ENCODE measurements at regions not wholly inside any gene's neighbourhood (a gene's known extent, or its start where the extent isn't known, plus 50 kb on each side); places are given as distances from the start of the nearest gene placed in this dataset.

GRCh38 chr5:136501133-136501532 is 135.8 kb upstream of the TRPC7 start:
- Histone ChIP-seq H3K4me3 (no peak overlapping the region), H3K4me1 (no peaks in the 10 kb centered on the region), H3K9me3 (peaks cover 0 to 16% (median 10%) of the 10 kb centered on the region in 4 donors), H3K27ac (no peak overlapping the region), H3K36me3 (no peaks in the 10 kb centered on the region), H3K27me3 (no peaks in the 10 kb centered on the region)
- intact Hi-C loops (cut with DNase I; ENCODE audit: low total_unique reads) = no loop called here
- 0 to 67% (median 38%) methylated on average over 1 of the region's 1 CpG for WGBS, 5 donors
- DNase-seq = no peak
- TF ChIP-seq EP300 (IDR thresholded peaks at IDR 0.05) = no peak
- TF ChIP-seq POLR2AphosphoS5 (IDR thresholded peaks at IDR 0.05) = no peak
- TF ChIP-seq CTCF (IDR thresholded peaks at IDR 0.05) = no peak
- no peak for TF ChIP-seq POLR2A (IDR thresholded peaks at IDR 0.05)

DNA sequence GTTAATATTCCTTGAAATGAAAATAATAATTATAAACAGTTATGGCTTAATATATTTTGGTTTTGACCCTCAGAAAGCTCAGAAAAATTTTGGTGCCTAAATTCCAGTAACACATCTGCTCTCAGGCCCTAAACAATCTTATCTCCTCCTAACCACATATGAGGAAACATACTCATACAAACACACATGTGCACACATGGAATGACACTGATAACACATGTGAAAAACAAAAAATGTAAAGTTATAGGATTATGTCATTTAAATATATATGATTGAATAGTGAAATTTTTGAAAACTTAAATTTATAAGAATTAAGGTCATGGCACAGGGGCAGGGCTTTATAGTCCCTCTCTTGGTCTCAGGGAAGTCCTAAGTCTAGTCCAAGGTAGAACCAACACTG is 127.2 kb upstream of the TRPC7 start:
- Histone ChIP-seq H3K4me1 (no peaks in the 10 kb centered on the region), H3K36me3 (no peaks in the 10 kb centered on the region), H3K27me3 (no peaks in the 10 kb centered on the region), H3K27ac (no peak overlapping the region), H3K4me3 (no peak overlapping the region), H3K9me3 (peaks cover 0 to 6% (median 0%) of the 10 kb centered on the region in 4 donors)
- no peak for TF ChIP-seq EP300 (IDR thresholded peaks at IDR 0.05)
- TF ChIP-seq POLR2A (IDR thresholded peaks at IDR 0.05) = no peak
- TF ChIP-seq CTCF (IDR thresholded peaks at IDR 0.05) = no peak
- no peak for TF ChIP-seq POLR2AphosphoS5 (IDR thresholded peaks at IDR 0.05)
- no peak for DNase-seq
- intact Hi-C loops (cut with DNase I; ENCODE audit: low total_unique reads) = no loop called here

DNA sequence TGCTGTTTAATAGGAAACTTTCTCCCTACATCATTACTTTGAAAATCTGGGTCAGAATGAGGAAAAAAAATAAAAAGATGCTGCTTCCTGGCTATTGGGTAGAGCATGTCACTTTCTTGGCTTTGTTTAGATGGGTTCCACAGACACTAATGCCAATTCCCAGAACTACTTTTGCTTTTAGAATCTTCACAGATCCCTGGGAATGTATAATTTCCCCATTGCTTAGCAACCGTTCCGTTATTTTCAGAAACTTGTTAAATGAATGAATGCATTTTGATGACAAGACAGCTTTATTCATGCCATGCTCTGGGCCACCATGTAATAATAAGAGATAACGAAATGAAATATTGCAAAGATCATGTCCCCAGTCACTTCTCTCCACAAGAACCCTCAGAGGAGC is 126.5 kb upstream of the TRPC7 start:
- intact Hi-C loops (cut with DNase I; ENCODE audit: low total_unique reads) = no loop called here
- H3K36me3 ChIP-seq = no peaks in the 10 kb centered on the region
- WGBS, 5 donors = 73 to 84% (median 78%) methylated on average over 3 of the region's 3 CpGs
- H3K27ac ChIP-seq = no peak overlapping the region
- H3K4me1 ChIP-seq = no peaks in the 10 kb centered on the region
- DNase-seq = no peak
- no peak for TF ChIP-seq POLR2AphosphoS5 (IDR thresholded peaks at IDR 0.05)
- TF ChIP-seq CTCF (IDR thresholded peaks at IDR 0.05) = no peak
- no peak for TF ChIP-seq POLR2A (IDR thresholded peaks at IDR 0.05)
- TF ChIP-seq EP300 (IDR thresholded peaks at IDR 0.05) = no peak
- peaks cover 0 to 6% (median 0%) of the 10 kb centered on the region in 4 donors for H3K9me3 ChIP-seq
- H3K4me3 ChIP-seq = no peak overlapping the region
- no peaks in the 10 kb centered on the region for H3K27me3 ChIP-seq

GRCh38 chr5:136484808-136485325 is 119.5 kb upstream of the TRPC7 start:
- 86 to 93% (median 88%) methylated on average over 3 of the region's 3 CpGs for WGBS, 5 donors
- Histone ChIP-seq H3K27me3 (no peaks in the 10 kb centered on the region), H3K4me1 (no peaks in the 10 kb centered on the region), H3K9me3 (no peaks in the 10 kb centered on the region), H3K27ac (no peak overlapping the region), H3K4me3 (no peak overlapping the region), H3K36me3 (no peaks in the 10 kb centered on the region)
- intact Hi-C loops (cut with DNase I; ENCODE audit: low total_unique reads) = no loop called here
- TF ChIP-seq POLR2A (IDR thresholded peaks at IDR 0.05) (no peak), EP300 (IDR thresholded peaks at IDR 0.05) (no peak), POLR2AphosphoS5 (IDR thresholded peaks at IDR 0.05) (no peak), CTCF (IDR thresholded peaks at IDR 0.05) (no peak)
- no peak for DNase-seq
